Tibial artery (tissue), 4 donors: ENCODE measurements at regions not wholly inside any gene's neighbourhood (a gene's known extent, or its start where the extent isn't known, plus 50 kb on each side); places are given as distances from the start of the nearest gene placed in this dataset.
A peak's percentile ranks its signal among the peaks of the same experiment; 100 is the strongest.

ENCODE experiments used
- DNase-seq, 2 donors: peaks; one replicate each; pipeline ENCODE4 v3.0.0-alpha.2; 2019
- H3K27ac ChIP-seq, 2 donors: fragments of 200-600 bp; sonication (generic) in 1 of 2; 1 replicate in 1 of 2; 2 replicates in 1 of 2; pipeline ENCODE4 v1.5.1; 2018 to 2019; ENCODE audit warnings: mild to moderate bottlenecking in 1 of 2
- H3K27me3 ChIP-seq, 2 donors: fragments of 200-600 bp; sonication (generic) in 1 of 2; one replicate each; pipeline versions ENCODE4 v1.5.1 to v1.6.0; 2016 to 2019
- H3K36me3 ChIP-seq, 3 donors: fragments of 200-600 bp; sonication (generic) in 2 of 3; one replicate each; pipeline ENCODE4 v1.5.1; 2016 to 2019; ENCODE audit warnings: mild to moderate bottlenecking in 2 of 3
- H3K4me1 ChIP-seq, 4 donors: fragments of 200-600 bp; sonication (generic) in 2 of 4; 1 replicate in 3 of 4; 2 replicates in 1 of 4; pipeline ENCODE4 v1.5.1; 2016 to 2019
- H3K4me3 ChIP-seq, 2 donors: fragments of 200-600 bp; sonication (generic) in 1 of 2; 1 replicate in 1 of 2; 2 replicates in 1 of 2; pipeline ENCODE4 v1.5.1; 2018 to 2019; ENCODE audit warnings: mild to moderate bottlenecking in 2 of 2
- H3K9me3 ChIP-seq, 3 donors: fragments of 200-600 bp; sonication (generic) in 1 of 3; one replicate each; pipeline ENCODE4 v1.5.1; 2016 to 2019
- intact Hi-C: fragments of 100-400 bp; cut with DNase I; formaldehyde crosslinking; loops from one replicate; pipeline ENCODE4 v1.15.0; 2023; ENCODE audit warnings: low total_unique reads
- TF ChIP-seq, protein P1 (sequence below), 2 experiments: fragments of 200-600 bp in 1 of 2; fragments of 450-650 bp in 1 of 2; IDR thresholded peaks; one replicate each; pipeline ENCODE4 v1.5.1; 2017 to 2019; ENCODE audit warnings: antibody characterized with exemption in 2 of 2, mild to moderate bottlenecking in 1 of 2, moderate library complexity in 1 of 2

DNA sequence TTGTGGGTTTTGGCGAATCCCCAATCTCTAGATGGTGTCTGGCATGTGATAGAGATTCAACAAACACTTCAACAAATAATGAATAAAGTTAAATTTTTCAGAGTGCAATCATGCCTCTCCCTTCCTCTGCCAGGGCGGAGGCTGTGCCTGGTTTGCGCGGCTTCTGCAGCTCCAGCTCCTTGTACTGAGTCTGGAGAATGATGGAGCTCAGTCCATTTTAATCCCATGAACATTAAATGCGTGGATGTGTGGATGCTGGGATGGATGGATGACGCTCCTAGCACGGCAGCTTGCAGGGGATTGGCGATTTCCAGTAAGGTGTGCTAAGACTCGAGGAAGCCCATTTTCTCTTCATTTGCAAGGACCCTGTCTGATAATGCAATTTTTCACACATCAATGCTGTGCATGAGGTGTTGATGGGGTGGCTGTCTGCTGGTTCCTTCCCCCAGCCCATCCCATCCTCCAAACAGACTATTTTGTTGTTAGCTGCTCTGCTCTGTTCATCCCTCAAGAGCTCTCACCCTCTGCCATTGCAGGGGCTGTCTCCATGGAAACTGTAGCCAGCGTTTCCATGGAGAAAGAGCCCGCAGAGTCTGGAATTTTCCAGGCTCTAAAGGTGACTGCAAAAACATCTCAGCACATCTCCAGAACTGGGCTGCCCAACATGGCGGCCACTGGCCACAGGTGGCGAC, 92.6 kb upstream of the PEG3 start:
- no peak overlapping the region for H3K27ac ChIP-seq
- H3K4me3 ChIP-seq, result no peak overlapping the region
- DNase-seq, result no peak
- intact Hi-C loops, result no loop called here
- no peaks in the 10 kb centered on the region for H3K4me1 ChIP-seq
- TF ChIP-seq, protein P1, sequence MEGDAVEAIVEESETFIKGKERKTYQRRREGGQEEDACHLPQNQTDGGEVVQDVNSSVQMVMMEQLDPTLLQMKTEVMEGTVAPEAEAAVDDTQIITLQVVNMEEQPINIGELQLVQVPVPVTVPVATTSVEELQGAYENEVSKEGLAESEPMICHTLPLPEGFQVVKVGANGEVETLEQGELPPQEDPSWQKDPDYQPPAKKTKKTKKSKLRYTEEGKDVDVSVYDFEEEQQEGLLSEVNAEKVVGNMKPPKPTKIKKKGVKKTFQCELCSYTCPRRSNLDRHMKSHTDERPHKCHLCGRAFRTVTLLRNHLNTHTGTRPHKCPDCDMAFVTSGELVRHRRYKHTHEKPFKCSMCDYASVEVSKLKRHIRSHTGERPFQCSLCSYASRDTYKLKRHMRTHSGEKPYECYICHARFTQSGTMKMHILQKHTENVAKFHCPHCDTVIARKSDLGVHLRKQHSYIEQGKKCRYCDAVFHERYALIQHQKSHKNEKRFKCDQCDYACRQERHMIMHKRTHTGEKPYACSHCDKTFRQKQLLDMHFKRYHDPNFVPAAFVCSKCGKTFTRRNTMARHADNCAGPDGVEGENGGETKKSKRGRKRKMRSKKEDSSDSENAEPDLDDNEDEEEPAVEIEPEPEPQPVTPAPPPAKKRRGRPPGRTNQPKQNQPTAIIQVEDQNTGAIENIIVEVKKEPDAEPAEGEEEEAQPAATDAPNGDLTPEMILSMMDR (IDR thresholded peaks at IDR 0.05), result no peak
- peaks cover 0 to 5% (median 4%) of the 10 kb centered on the region in 3 donors for H3K9me3 ChIP-seq
- no peaks in the 10 kb centered on the region for H3K27me3 ChIP-seq
- H3K36me3 ChIP-seq, result no peaks in the 10 kb centered on the region

DNA sequence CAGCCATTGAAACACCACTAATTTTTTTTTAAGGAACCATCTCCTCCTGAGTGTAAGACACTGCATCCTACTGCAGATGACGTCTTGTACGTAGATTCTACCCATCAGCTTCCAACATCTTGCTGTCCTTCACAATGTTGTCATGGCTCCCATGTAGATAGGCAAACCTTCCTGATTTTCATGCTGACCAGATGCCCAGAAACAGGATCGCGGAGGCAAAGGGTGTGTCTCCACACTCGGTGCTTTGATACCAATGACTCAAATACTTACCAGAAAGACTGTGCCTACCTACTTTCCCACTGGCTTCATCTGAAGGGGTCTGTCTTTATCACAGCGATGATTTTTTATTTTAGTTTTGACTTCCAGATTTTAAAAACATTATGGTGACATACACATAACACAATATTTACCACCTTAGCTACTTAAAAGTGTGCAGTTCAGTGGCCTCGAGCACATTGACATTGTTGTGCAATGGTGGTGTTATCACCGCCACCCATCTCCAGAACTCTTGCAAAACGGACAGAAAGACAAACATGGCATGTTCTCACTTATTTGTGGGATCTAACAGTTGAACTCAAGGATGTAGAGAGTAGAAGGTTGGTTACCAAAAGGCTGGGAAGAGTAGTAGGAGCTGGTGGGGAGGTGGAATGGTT, 94.0 kb upstream of the PEG3 start:
- no peak for DNase-seq
- intact Hi-C loops, result no loop called here
- no peak overlapping the region for H3K4me3 ChIP-seq
- no peaks in the 10 kb centered on the region for H3K27me3 ChIP-seq
- no peaks in the 10 kb centered on the region for H3K36me3 ChIP-seq
- H3K27ac ChIP-seq, result no peak overlapping the region
- peaks cover 0 to 4% (median 0%) of the 10 kb centered on the region in 3 donors for H3K9me3 ChIP-seq
- TF ChIP-seq, protein P1 (IDR thresholded peaks at IDR 0.05), result no peak
- H3K4me1 ChIP-seq, result no peaks in the 10 kb centered on the region

DNA sequence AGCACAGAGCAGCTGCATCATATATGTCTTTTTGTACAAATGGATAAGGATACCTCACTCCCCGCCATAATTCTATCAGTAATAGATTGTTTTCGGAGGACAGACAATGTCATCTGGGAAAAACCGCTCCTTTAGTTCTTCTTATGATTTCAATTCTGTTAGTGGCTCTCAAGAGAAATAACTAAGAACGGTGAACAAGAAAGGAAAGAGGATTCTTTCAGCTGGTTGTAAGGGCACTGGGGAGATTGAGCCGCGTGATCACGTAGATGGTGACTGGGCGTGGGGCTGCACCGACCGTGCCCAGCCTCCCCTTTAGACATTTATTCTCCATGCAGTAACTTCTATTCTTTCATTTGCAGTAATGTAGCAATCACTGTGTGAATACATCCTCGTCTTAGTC, 99.4 kb upstream of the PEG3 start:
- TF ChIP-seq, protein P1 (IDR thresholded peaks at IDR 0.05), result no peak
- no peak for DNase-seq
- peaks cover 0 to 7% of the 10 kb centered on the region in 2 donors for H3K27me3 ChIP-seq
- H3K4me3 ChIP-seq, result no peak overlapping the region
- H3K9me3 ChIP-seq, result peaks cover 0 to 7% (median 0%) of the 10 kb centered on the region in 3 donors
- no peak overlapping the region for H3K27ac ChIP-seq
- no peaks in the 10 kb centered on the region for H3K4me1 ChIP-seq
- intact Hi-C loops, result no loop called here
- no peaks in the 10 kb centered on the region for H3K36me3 ChIP-seq

DNA sequence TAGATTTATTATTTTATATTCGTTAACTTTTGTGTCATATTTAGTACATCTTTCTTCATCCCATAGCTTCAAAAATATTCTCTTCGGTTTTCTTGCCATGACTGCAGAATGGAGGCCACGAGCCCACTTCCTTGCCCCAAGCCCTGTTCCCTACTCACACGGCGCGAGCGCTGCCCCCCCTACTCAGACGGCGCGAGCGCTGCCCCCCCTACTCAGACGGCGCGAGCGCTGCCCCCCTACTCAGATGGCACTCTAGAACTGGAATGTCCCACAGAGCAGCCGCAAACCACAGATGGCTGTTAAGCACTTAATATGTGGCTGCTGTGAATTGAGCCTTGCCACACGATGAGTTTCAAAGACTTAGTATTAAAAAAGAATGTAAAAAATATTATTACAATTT, 102.2 kb upstream of the PEG3 start:
- intact Hi-C loops, result no loop called here
- peaks cover 0 to 7% (median 0%) of the 10 kb centered on the region in 3 donors for H3K9me3 ChIP-seq
- peak in 1 of 2 donors; percentile 73 for DNase-seq

DNA sequence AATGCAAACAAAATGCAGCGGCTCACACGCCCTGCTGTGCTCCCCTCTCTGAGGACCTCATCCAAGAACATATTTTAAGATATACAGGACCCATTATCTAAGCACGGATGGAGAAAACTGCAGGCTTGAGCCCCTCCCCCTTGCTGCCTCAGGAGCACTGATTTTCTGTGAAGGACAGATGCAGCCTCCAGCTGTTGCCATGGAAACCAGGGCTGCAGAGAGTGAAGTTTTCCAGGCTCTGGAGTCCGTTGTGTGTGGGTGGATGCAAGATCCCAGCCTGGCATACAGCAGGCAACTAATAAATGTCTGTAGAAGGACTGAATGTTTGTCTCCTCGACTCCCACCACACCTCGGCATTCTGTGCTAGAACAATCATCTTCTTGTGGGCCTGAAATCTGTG, 105.6 kb upstream of the PEG3 start:
- peaks cover 0 to 7% (median under 1%) of the 10 kb centered on the region in 3 donors for H3K9me3 ChIP-seq
- intact Hi-C loops, result no loop called here
- no peak for DNase-seq

More for the DNA sequence above, 102.2 kb upstream of the PEG3 start:
- Histone ChIP-seq H3K4me1 (no peaks in the 10 kb centered on the region), H3K36me3 (no peaks in the 10 kb centered on the region), H3K4me3 (no peak overlapping the region), H3K27ac (no peak overlapping the region), H3K27me3 (peaks cover 0 to 7% of the 10 kb centered on the region in 2 donors)
- TF ChIP-seq, protein P1 (IDR thresholded peaks at IDR 0.05), result no peak

More for the DNA sequence above, 105.6 kb upstream of the PEG3 start:
- TF ChIP-seq, protein P1 (IDR thresholded peaks at IDR 0.05), result no peak
- no peaks in the 10 kb centered on the region for H3K4me1 ChIP-seq
- H3K27me3 ChIP-seq, result peaks cover 0 to 7% of the 10 kb centered on the region in 2 donors
- no peaks in the 10 kb centered on the region for H3K36me3 ChIP-seq
- no peak overlapping the region for H3K27ac ChIP-seq
- H3K4me3 ChIP-seq, result no peak overlapping the region
